NCI-H510A (cell line): ENCODE measurements at regions not wholly inside any gene's neighbourhood (a gene's known extent, or its start where the extent isn't known, plus 50 kb on each side); places are given as distances from the start of the nearest gene placed in this dataset.

Experiments used
- DNase-seq: peaks from one replicate; lab custom pipeline; 2025; lab: John Stamatoyannopoulos, UW

- DNase-seq = no peak
Observed at GRCh38 chr2:215685238-215685990, 249.5 kb upstream of the FN1 start.

- no peak for DNase-seq
Observed at GRCh38 chr2:215684448-215685237, 248.8 kb upstream of the FN1 start.

- DNase-seq = no peak
Observed at GRCh38 chr2:215683295-215683694, 247.4 kb upstream of the FN1 start.

- DNase-seq = no peak
Observed at GRCh38 chr2:215681799-215682596, 246.1 kb upstream of the FN1 start.

GRCh38 chr2:215680605-215681598, 245.0 kb upstream of the FN1 start:
- peak; percentile 17 for DNase-seq

GRCh38 chr2:215678094-215678493, 242.2 kb upstream of the FN1 start:
- no peak for DNase-seq

GRCh38 chr2:215677481-215677880, 241.6 kb upstream of the FN1 start:
- DNase-seq = no peak

GRCh38 chr2:215672406-215672805, 236.5 kb upstream of the FN1 start:
- DNase-seq = no peak

GRCh38 chr2:215671691-215672090, 235.8 kb upstream of the FN1 start:
- DNase-seq = no peak

- no peak for DNase-seq
Observed at GRCh38 chr2:215671244-215671643, 235.4 kb upstream of the FN1 start.

- no peak for DNase-seq
Observed at GRCh38 chr2:215670396-215670795, 234.5 kb upstream of the FN1 start.

- no peak for DNase-seq
Observed at GRCh38 chr2:215668378-215668775, 232.5 kb upstream of the FN1 start.

- DNase-seq = no peak
Observed at GRCh38 chr2:215667585-215668377, 231.9 kb upstream of the FN1 start.

- no peak for DNase-seq
Observed at GRCh38 chr2:215664847-215665525, 229.1 kb upstream of the FN1 start.

GRCh38 chr2:215662715-215663114, 226.8 kb upstream of the FN1 start:
- DNase-seq = no peak

- DNase-seq = no peak
Observed at GRCh38 chr2:215660687-215661086, 224.8 kb upstream of the FN1 start.

- no peak for DNase-seq
Observed at GRCh38 chr2:215659650-215660049, 223.8 kb upstream of the FN1 start.

- DNase-seq = no peak
Observed at GRCh38 chr2:215658635-215659305, 222.9 kb upstream of the FN1 start.

- no peak for DNase-seq
Observed at GRCh38 chr2:215657844-215658243, 222.0 kb upstream of the FN1 start.
